ENCODE measurements at regions not wholly inside any gene's neighbourhood (a gene's known extent, or its start where the extent isn't known, plus 50 kb on each side); places are given as distances from the start of the nearest gene placed in this dataset.
A peak's percentile ranks its signal among the peaks of the same experiment; 100 is the strongest.
"Not testable (repeated sequence)": the region's sequence is repeated elsewhere in the genome, so short reads cannot be mapped to it uniquely, and the experiment has no call there.

DNA sequence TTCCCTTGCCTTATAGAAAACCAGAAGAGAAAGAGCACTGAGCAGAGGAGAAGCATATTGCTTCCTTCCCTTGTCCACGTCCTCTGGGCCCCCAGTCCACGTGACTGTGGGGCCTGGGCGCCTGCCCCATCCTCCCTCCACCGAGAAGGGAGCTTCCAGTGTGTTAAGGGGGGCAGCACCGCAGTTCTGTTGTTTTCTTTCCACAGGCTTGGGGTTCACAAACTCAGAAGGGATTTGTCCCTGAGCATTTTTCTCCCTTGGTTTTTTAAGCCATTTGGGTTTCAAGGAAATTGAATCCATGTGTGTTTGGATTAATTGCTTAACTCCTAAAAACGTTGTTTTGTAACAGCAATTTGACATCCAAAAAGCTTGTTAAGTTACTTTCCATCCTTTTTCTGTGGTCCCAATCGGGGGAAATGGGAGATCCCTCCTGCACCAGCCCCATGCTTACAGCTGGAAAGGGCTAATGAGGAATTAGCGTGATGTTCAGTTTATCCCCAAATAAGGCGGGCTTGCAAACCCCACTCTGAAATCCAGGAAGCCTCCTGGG lies 347.5 kb upstream of the TNRC6C start:
- no peak for DNase-seq

GRCh38 chr17:77611791-77612502 lies 346.6 kb upstream of the TNRC6C start:
- DNase-seq, result no peak

DNA sequence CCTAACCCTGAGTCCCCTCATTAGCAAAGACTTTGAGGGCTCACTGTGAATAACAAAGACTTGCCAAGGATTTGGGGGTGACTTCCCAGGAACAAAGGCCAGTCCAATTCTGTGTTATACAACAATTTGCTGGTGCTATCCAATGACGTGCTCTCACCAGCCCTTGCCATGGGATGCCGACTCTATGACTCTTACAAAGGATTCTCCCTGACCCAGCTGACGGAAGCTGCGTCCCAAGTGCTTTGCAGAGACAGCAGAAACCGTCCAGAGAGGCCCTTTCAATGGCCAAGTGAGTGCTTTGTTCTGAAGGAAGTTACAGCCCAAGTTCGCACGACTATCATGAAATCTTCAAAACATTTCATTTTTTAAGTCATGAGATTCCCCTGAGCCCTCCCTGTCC lies 345.3 kb upstream of the TNRC6C start:
- no peak for DNase-seq

DNA sequence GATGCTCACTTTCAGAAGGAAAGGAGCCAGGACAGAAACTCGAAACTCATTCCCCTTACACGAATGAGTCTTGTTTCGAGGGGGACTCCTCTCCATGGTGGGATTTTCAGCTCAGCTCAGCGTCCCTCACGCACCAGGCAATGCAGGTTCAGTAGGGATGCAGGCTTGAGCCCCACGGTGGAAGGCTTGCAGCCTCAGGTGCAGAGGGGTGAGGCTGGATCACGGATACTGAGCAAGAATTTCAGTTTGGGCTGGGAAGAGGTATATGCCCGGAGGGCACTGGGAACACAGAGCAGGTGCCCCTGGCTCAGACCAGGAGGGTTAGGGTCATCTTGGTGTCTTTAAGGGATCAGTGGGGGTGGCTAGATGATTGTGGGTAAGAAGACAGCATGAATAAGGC lies 344.9 kb upstream of the TNRC6C start:
- DNase-seq, result no peak

DNA sequence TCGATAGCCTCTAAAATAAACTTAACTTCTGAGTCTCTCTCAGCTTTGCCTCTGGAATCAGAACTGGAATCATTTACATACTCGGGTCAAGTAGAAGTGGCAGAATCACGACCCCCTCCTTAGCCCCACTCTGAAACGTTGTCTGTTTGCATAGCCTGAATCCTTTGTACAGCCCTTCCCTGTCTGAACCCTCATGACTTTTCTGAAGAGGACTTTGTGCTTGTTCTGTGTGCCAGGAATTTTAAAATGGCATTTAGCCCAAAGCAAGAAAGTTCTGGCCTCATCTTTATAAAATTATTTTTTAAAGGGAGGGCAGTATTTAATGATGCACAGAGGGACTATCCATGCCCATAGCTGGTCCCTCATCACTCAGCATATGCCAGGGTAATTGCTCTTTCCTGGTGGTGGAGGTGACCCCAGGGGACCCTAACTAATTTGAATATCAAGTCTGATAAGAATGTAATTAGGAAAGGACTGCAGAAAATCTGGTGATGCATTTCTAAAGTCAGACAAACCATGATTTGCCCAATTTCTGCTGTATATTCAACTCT lies 342.7 kb upstream of the TNRC6C start:
- no peak for DNase-seq

DNA sequence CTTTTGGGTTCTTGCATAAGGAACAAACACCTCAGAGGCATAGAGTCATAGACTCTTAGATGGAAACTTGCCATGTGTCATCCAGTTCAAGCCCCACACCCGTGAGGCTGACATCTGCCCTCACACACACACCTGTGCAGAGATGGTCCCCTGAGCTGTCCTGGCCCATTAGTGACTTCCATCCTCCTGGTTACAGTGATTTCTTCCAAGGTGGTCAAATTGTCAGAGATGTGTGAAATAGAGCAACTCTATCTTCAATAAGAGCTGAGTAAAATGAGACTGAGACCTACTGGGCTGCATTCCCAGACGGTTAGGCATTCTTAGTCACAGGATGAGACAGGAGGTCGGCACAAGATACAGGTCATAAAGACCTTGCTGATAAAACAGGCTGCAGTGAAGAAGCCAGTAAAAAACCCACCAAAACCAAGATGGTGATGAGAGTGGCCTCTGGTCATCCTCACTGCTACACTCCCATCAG lies 342.2 kb upstream of the TNRC6C start:
- peak; percentile 13 for DNase-seq

- no peak for DNase-seq
Measured at GRCh38 chr17:77617516-77617915, 341.0 kb upstream of the TNRC6C start.

GRCh38 chr17:77618173-77618572 lies 340.3 kb upstream of the TNRC6C start:
- no peak for DNase-seq

GRCh38 chr17:77618731-77619130 lies 339.8 kb upstream of the TNRC6C start:
- DNase-seq, result no peak

DNA sequence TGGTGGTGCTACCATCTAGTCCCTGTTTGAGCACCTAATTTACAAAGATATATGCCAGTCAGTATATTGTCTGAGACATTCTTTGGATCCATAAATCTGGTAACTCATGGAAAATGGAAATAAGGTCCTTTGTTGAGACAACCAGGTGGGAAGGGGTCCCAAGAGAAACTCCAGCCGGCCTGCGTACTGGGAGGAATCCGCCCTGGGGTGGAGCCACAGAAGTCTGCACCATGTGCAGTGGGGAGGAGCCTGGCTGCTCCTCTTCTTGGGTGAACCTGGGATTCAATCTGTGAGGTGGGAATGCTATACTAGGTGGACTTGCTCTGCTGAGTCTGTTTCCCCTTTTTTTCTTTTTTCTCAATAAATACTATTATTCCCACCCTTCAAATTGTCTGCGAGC lies 339.2 kb upstream of the TNRC6C start:
- no peak for DNase-seq

DNA sequence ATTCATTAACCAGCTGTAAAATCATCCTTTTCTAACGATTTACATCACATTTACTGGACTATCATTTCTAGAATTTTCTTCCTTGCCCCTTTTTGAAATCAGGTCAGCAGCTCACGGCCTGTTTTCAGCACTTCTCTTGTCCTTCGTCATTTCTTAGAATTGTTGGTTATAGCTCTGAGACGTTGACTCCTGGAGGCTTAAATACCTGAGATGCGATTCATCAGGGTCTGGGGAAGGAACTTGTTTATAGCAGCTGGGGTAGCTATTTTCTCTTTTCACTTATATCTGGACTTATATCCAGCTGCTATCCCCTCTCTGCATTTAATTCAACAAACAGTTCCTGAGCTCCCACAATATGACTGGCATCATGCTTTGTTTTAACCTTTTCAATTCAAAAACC lies 338.7 kb upstream of the TNRC6C start:
- DNase-seq, result peak; percentile 42

DNA sequence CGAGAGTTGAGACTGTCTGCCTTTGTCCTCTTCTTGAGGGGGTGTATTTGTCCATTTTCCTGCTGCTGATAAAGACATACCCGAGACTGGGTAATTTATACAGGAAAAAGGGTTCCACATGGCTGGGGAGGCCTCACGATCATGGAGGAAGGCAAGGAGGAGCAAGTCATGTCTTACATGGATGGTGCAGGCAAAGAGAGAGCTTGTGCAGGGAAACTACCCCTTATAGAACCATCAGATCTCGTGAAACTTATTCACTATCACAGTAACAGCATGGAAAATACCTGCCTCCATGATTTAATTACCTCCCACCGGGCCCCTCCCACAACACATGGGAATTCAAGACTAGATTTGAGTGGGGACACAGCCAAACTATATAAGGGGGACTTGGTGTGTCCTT lies 338.2 kb upstream of the TNRC6C start:
- no peak for DNase-seq

DNA sequence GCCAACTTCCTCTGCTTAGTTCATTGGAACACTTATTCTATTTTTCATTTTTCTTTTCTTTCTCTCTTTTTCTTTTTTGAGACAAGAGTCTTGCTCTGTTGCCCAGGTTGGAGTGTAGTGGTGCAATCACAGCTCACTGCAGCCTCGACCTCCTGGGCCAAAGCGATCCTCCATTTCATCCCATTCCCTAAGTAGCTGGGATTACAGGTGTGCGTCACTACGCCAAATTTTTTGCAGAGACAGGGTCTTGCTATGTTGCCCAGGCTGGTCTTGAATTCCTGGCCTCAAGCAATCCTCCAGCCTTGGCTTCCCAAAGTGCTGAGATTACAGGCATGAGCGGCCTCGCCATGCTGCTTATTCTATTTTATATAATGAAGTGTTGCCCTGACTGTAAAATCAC lies 336.4 kb upstream of the TNRC6C start:
- not testable (repeated sequence) for DNase-seq

DNA sequence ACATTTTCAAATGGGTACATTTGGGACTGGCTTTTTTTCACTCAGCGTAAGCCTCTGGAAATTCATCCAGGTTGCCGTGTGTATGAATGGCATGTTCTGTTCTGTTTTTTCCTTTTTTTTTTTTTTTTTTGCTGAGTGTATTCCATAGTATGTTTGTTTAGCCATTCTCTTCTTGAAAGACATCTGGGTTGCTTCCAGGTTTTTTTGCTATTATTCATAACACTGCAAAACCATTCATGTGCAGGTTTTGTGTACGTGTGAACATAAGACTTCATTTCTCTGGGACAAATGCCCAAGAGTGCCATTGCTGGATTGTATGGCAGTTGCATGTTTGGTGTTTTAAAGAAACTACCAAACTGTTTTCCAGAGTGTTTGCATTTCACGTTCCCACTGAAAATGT lies 335.9 kb upstream of the TNRC6C start:
- DNase-seq, result no peak

- DNase-seq, result not testable (repeated sequence)
Measured at GRCh38 chr17:77623321-77623720, 335.2 kb upstream of the TNRC6C start.

- DNase-seq, result no peak
Measured at GRCh38 chr17:77628035-77628434, 330.5 kb upstream of the TNRC6C start.

- not testable (repeated sequence) for DNase-seq
Measured at GRCh38 chr17:77629284-77629683, 329.2 kb upstream of the TNRC6C start.

DNA sequence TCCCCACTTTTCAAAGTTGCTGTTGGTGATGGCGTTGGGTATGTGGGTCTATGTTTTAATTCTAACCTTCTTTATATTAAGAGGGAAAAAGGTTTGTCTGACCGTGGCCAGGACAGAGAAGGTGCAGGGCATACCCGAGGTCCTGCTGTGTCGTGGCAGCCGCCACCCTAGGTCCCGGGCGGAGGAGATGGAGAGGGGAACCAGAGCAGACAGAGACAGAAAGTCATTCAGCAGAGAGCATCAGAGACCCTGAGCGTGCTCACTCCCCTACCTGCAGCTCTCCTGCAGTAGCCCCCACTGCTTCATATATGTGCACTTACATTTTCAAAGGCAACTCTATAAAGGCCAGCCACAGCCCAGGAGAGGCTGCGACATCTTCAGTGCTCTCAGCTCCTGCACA lies 327.2 kb upstream of the TNRC6C start:
- DNase-seq, result no peak

DNA sequence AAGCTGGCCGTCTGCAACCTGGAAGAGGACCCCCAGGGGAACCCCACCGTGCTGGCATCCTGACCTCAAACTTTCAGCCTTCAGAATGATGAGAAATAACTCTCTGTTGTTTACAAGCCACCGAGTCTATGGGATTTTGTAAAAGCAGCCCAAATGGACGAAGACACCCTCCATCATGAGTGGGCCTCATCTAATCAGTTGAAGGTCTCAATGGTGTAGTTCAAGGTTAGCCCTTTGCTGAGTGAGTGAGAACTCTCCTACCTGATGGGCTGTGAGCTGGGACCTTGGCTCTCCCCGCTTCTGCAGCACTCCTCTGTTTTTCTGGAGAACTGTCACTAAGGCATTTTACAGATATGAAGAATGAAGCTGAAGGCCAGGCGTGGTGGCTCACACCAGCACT lies 325.9 kb upstream of the TNRC6C start:
- no peak for DNase-seq

- no peak for DNase-seq
Measured at GRCh38 chr17:77634710-77635109, 323.8 kb upstream of the TNRC6C start.

GRCh38 chr17:77635176-77635575 lies 323.3 kb upstream of the TNRC6C start:
- DNase-seq, result no peak

DNA sequence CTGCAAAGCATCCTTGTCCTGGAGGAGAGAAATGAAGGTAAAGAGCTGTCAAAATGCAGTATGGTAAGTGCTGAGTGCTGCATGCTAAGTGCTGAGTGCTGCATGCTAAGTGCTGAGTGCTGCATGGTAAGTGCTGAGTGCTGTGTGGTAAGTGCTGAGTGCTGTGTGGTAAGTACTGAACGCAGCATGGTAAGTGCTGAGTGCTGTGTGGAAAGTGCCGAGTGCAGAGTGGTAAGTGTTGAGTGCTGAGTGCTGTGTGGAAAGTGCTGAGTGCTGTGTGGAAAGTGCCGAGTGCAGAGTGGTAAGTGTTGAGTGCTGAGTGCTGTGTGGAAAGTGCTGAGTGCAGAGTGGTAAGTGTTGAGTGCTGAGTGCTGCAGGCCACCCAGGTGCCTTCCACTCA lies 322.7 kb upstream of the TNRC6C start:
- not testable (repeated sequence) for DNase-seq

GRCh38 chr17:77636835-77637817 lies 321.4 kb upstream of the TNRC6C start:
- no peak for DNase-seq
